Astrocyte of the spinal cord (primary cell): ENCODE measurements at regions not wholly inside any gene's neighbourhood (a gene's known extent, or its start where the extent isn't known, plus 50 kb on each side); places are given as distances from the start of the nearest gene placed in this dataset.

Experiments used
- DNase-seq: peaks from one replicate; pipeline ENCODE4 v3.0.0; 2011; ENCODE audit warnings: low read depth, low spot score
- H3K4me3 ChIP-seq: 2 replicates; pipeline ENCODE4 v1.5.1; 2011; ENCODE audit warnings: low read depth, mild to moderate bottlenecking, low read length, moderate library complexity
- CTCF ChIP-seq: IDR thresholded peaks from 2 replicates; pipeline ENCODE4 v1.5.1; 2012; ENCODE audit warnings: low read depth, mild to moderate bottlenecking, low read length, inconsistent platforms
- in situ Hi-C: cut with HindIII; loops from 2 replicates; pipeline ENCODE4 v1.10.0; 2017; ENCODE audit warnings: low sequenced_read_pairs

GRCh38 chr9:14498824-14499223 is 184.9 kb upstream of the NFIB start:
- DNase-seq: no peak
- no peak overlapping the region for H3K4me3 ChIP-seq
- in situ Hi-C loops: no loop called here
- TF ChIP-seq CTCF: no peak

- H3K4me3 ChIP-seq: no peak overlapping the region
- no peak for DNase-seq
- TF ChIP-seq CTCF: no peak
- in situ Hi-C loops: no loop called here
Observed at GRCh38 chr9:14497476-14497875, 183.5 kb upstream of the NFIB start.

DNA sequence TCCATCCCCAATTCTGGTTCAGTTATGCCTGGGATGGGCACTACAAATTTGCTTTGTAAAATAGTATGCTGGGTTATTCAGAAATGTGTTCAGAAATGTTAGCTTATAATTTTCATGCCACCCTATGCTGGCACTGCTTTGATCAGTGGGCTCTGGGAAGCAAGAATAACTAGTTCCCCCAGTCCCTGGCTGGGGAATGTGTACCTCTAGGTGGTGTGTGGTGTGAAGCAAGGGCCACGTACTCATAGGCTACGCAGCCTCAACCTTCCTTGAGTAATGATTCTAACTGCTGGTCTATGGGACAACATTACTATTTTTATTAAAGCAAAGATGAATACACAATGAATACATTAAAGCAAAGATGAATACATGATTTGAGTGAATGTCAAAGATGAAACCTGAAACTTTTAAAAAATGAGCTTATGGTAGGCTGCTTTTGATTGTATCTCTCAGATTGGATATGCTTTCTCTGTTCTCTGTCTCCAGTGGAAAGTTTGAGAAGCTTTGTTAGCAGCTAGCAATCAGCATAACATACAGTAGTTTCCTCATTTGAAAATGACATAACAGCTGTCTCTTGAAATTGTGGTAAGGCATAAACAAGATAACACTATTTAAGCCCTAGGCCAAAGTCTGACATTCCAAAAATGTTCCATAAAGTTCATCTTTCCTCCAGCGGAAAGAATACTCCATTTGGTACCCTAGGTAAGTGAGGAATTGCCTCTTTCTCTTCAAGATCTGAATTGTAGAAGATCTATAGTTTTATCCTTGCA is 174.7 kb upstream of the NFIB start:
- no peak for TF ChIP-seq CTCF
- in situ Hi-C loops: no loop called here
- DNase-seq: no peak
- H3K4me3 ChIP-seq: no peak overlapping the region

GRCh38 chr9:14487547-14488185 is 173.7 kb upstream of the NFIB start:
- in situ Hi-C loops: no loop called here
- no peak overlapping the region for H3K4me3 ChIP-seq
- no peak for DNase-seq
- no peak for TF ChIP-seq CTCF

- H3K4me3 ChIP-seq: no peak overlapping the region
- in situ Hi-C loops: no loop called here
- peak; percentile 22 for DNase-seq
- no peak for TF ChIP-seq CTCF
Observed at GRCh38 chr9:14485366-14485765, 171.4 kb upstream of the NFIB start.

DNA sequence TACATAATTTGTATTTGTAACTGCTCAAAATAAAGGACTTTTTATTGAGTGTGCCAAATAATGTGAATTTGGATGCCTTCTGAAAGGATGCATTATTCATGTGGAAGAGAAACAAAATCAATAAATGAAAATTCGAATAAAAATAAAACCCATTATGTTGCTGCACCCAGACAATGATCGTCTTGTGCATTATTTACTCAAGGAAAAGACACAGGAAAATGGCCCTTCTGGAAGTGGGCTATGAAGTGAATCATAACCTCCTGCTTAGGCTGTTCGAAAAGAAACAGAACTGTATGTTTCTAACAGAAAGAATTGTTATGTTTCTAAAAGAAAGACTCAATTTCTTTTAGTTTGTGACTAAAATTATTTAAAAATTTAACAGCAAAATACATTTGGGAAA is 168.9 kb upstream of the NFIB start:
- TF ChIP-seq CTCF: no peak
- no peak overlapping the region for H3K4me3 ChIP-seq
- DNase-seq: no peak
- in situ Hi-C loops: no loop called here
